OCI-LY7 (cell line): ENCODE measurements at regions not wholly inside any gene's neighbourhood (a gene's known extent, or its start where the extent isn't known, plus 50 kb on each side); places are given as distances from the start of the nearest gene placed in this dataset.

ENCODE experiments used
- EZH2phosphoT487 ChIP-seq: fragments of 200-600 bp; sonication (generic); IDR thresholded peaks from 2 replicates; pipeline ENCODE4 v1.6.1; 2018; ENCODE audit warnings: low read depth, borderline replicate concordance, mild to moderate bottlenecking, mixed run types, antibody characterized with exemption, low read length, moderate library complexity, mixed read lengths
- TF ChIP-seq, protein P1 (sequence below): fragments of 200-600 bp; sonication (generic); conservative IDR thresholded peaks from 2 replicates; pipeline ENCODE4 v1.5.1; 2014; ENCODE audit warnings: mild to moderate bottlenecking, antibody characterized with exemption, low read length, moderate library complexity, mixed read lengths

- TF ChIP-seq, protein P1, sequence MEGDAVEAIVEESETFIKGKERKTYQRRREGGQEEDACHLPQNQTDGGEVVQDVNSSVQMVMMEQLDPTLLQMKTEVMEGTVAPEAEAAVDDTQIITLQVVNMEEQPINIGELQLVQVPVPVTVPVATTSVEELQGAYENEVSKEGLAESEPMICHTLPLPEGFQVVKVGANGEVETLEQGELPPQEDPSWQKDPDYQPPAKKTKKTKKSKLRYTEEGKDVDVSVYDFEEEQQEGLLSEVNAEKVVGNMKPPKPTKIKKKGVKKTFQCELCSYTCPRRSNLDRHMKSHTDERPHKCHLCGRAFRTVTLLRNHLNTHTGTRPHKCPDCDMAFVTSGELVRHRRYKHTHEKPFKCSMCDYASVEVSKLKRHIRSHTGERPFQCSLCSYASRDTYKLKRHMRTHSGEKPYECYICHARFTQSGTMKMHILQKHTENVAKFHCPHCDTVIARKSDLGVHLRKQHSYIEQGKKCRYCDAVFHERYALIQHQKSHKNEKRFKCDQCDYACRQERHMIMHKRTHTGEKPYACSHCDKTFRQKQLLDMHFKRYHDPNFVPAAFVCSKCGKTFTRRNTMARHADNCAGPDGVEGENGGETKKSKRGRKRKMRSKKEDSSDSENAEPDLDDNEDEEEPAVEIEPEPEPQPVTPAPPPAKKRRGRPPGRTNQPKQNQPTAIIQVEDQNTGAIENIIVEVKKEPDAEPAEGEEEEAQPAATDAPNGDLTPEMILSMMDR: no peak
- no peak for TF ChIP-seq EZH2phosphoT487
Observed at GRCh38 chr2:20143263-20143662, 81.7 kb downstream of the SDC1 start.
